ENCODE measurements at regions not wholly inside any gene's neighbourhood (a gene's known extent, or its start where the extent isn't known, plus 50 kb on each side); places are given as distances from the start of the nearest gene placed in this dataset.

- TF ChIP-seq TCF12 (IDR thresholded peaks at IDR 0.05; ENCODE audit: low read depth) (no peak), USF1 (IDR thresholded peaks at IDR 0.05) (no peak)
Measured at GRCh38 chr9:75462866-75463265, 374.6 kb downstream of the OSTF1 start.

All from Ishikawa (cell line).